Thyroid gland (tissue), 4 donors: ENCODE measurements at regions not wholly inside any gene's neighbourhood (a gene's known extent, or its start where the extent isn't known, plus 50 kb on each side); places are given as distances from the start of the nearest gene placed in this dataset.

Experiments used
- POLR2A ChIP-seq, 2 donors: fragments of 450-650 bp; IDR thresholded peaks; one replicate each; pipeline ENCODE4 v1.6.1; 2017; ENCODE audit warnings: antibody characterized with exemption in 2 of 2, mild to moderate bottlenecking in 2 of 2, moderate library complexity in 1 of 2
- TF ChIP-seq, protein P1 (sequence below), 6 experiments: fragments of 200-600 bp in 3 of 6; fragments of 450-650 bp in 3 of 6; sonication (generic) in 3 of 6; IDR thresholded peaks; one replicate each; pipeline ENCODE4 v1.5.1; 2016 to 2019; ENCODE audit warnings: antibody characterized with exemption in 6 of 6, mild to moderate bottlenecking in 2 of 6, inconsistent platforms in 1 of 6, moderate library complexity in 1 of 6

GRCh38 chr12:105915997-105916759, 222.6 kb downstream of the NUAK1 start:
- TF ChIP-seq, protein P1, sequence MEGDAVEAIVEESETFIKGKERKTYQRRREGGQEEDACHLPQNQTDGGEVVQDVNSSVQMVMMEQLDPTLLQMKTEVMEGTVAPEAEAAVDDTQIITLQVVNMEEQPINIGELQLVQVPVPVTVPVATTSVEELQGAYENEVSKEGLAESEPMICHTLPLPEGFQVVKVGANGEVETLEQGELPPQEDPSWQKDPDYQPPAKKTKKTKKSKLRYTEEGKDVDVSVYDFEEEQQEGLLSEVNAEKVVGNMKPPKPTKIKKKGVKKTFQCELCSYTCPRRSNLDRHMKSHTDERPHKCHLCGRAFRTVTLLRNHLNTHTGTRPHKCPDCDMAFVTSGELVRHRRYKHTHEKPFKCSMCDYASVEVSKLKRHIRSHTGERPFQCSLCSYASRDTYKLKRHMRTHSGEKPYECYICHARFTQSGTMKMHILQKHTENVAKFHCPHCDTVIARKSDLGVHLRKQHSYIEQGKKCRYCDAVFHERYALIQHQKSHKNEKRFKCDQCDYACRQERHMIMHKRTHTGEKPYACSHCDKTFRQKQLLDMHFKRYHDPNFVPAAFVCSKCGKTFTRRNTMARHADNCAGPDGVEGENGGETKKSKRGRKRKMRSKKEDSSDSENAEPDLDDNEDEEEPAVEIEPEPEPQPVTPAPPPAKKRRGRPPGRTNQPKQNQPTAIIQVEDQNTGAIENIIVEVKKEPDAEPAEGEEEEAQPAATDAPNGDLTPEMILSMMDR (IDR thresholded peaks at IDR 0.05): no peak
- no peak for TF ChIP-seq POLR2A (IDR thresholded peaks at IDR 0.05)
